Ishikawa (cell line): ENCODE measurements at regions not wholly inside any gene's neighbourhood (a gene's known extent, or its start where the extent isn't known, plus 50 kb on each side); places are given as distances from the start of the nearest gene placed in this dataset.

Experiments used
- CEBPB ChIP-seq: IDR thresholded peaks from 2 replicates; pipeline ENCODE4 v1.6.1; 2012
- CREB1 ChIP-seq: IDR thresholded peaks from 2 replicates; pipeline ENCODE4 v1.6.1; 2012; ENCODE audit warnings: low read depth
- FOXM1 ChIP-seq: IDR thresholded peaks from 2 replicates; pipeline ENCODE4 v1.6.1; 2012; ENCODE audit warnings: low read depth, borderline replicate concordance
- NFIC ChIP-seq: IDR thresholded peaks from 2 replicates; pipeline ENCODE4 v1.6.1; 2012
- RAD21 ChIP-seq: IDR thresholded peaks from 2 replicates; pipeline ENCODE4 v1.6.1; 2012; ENCODE audit warnings: low read depth
- REST ChIP-seq: IDR thresholded peaks from 2 replicates; pipeline ENCODE4 v1.6.1; 2012; ENCODE audit warnings: low read depth, mild to moderate bottlenecking
- TAF1 ChIP-seq: IDR thresholded peaks from 2 replicates; pipeline ENCODE4 v1.6.1; 2012; ENCODE audit warnings: low read depth, mild to moderate bottlenecking
- TCF12 ChIP-seq: IDR thresholded peaks from 2 replicates; pipeline ENCODE4 v1.6.1; 2012; ENCODE audit warnings: low read depth
- YY1 ChIP-seq: IDR thresholded peaks from 2 replicates; pipeline ENCODE4 v1.6.1; 2012; ENCODE audit warnings: low read depth

DNA sequence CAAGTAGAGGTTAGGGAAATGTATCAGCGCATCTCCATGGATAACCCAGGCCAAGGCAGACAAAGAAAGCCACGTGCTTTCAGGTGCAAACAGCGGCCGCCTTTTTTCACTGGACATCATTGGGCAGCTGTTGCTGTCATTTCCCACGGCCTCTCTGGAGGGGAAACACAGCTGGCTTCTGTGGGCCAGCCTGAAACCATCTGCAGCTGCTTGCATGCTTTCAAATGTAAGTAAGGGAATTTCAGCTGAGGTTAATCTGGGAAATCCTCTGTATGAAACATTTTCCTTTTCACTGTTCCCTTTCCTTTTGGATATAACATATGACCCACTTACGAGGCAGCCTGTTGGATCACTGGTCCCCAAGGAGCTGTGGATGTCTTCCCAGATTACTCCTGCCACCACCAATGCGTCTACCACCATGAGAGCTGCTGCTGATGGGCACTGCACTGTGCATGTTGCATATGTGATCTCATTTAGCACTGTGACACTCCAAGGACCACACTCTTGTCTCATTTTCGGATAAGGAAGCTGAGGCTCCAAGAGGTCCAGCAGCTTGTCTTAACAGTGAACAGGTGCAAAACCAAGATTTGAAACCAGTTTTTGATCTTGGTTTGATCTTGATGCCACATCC, 106.3 kb downstream of the C9orf152 start:
- TF ChIP-seq RAD21 (no peak), TAF1 (no peak), CREB1 (no peak), TCF12 (no peak), FOXM1 (no peak), CEBPB (no peak), YY1 (no peak), REST (no peak), NFIC (no peak)
